Chondrocyte (in vitro differentiated cells): ENCODE measurements at regions not wholly inside any gene's neighbourhood (a gene's known extent, or its start where the extent isn't known, plus 50 kb on each side); places are given as distances from the start of the nearest gene placed in this dataset.
"Not testable (repeated sequence)": the region's sequence is repeated elsewhere in the genome, so short reads cannot be mapped to it uniquely, and the experiment has no call there.

Experiments
- DNase-seq: peaks from one replicate; pipeline ENCODE4 v3.0.0; 2021; ENCODE audit warnings: mixed read lengths, low spot score
- H3K27ac Mint-ChIP-seq: one replicate; pipeline ENCODE4 v1.8.0; 2021; ENCODE audit warnings: mild to moderate bottlenecking, moderate library complexity, mixed read lengths; ENCODE audit not compliant: unreplicated experiment
- H3K27me3 Mint-ChIP-seq: 2 replicates; pipeline ENCODE4 v1.8.0; 2021; ENCODE audit warnings: low read depth, mixed read lengths
- H3K36me3 Mint-ChIP-seq: 2 replicates; pipeline ENCODE4 v1.8.0; 2021; ENCODE audit warnings: low read depth, mixed read lengths
- H3K4me1 Mint-ChIP-seq: 2 replicates; pipeline ENCODE4 v1.8.0; 2021; ENCODE audit warnings: low read depth, mild to moderate bottlenecking, mixed read lengths
- H3K4me3 Mint-ChIP-seq: one replicate; pipeline ENCODE4 v1.8.0; 2021; ENCODE audit warnings: mild to moderate bottlenecking, moderate library complexity, mixed read lengths; ENCODE audit not compliant: unreplicated experiment
- H3K9me3 Mint-ChIP-seq: 2 replicates; pipeline ENCODE4 v1.8.0; 2021; ENCODE audit warnings: low read depth, mixed read lengths
- CTCF ChIP-seq: fragments of 200-600 bp; sonication (generic); IDR thresholded peaks from 2 replicates; pipeline ENCODE4 v1.5.0; 2021; ENCODE audit warnings: antibody characterized with exemption, mild to moderate bottlenecking, moderate library complexity

DNA sequence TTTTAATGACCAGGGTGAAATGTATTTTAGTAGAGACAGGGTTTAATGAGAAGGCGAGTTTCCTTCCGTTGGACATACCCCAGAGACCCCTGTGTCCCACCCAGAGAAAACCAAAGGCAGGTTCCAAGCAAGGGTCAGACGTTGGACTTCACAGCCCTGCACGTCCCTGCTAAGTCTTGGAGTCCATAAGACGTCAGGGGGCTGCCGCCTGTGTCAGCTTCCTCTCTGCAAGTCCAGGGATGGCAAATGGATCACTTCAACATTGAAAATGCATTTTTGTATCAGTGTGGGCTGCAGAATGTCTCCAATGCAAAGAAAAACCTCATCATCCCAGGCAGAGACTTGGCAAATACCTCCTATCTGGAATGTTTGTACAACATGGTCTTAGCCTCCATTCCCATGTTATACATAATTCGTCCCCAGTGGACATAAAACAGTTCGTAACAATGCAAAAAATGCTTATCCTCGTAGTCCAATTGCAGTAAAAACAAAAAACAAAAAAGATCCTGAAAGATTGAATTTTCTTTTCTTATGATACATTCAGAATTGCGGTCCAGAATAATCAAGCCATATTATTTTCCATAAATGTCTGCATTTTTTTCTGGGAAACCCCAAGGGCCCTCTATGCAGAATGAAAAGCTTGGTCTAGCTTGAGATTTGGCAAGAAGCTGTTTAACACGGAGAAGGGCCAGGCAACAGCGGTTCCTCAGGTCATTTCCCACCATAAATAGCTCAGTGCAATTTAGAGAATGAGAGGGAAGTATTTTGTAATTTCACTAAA is 190.9 kb downstream of the SHOX start:
- DNase-seq: no peak
- Mint-ChIP-seq H3K27ac (peak overlapping the region; percentile 81), H3K9me3 (peaks cover 4% of the 10 kb centered on the region), H3K36me3 (peaks cover 1% of the 10 kb centered on the region), H3K4me3 (no peak overlapping the region), H3K4me1 (peaks cover 29% of the 10 kb centered on the region), H3K27me3 (no peaks in the 10 kb centered on the region)
- no peak for TF ChIP-seq CTCF

- TF ChIP-seq CTCF: no peak
- H3K4me3 Mint-ChIP-seq: no peak overlapping the region
- DNase-seq: no peak
- peaks cover 19% of the 10 kb centered on the region for H3K4me1 Mint-ChIP-seq
- H3K27ac Mint-ChIP-seq: no peak overlapping the region
- H3K9me3 Mint-ChIP-seq: peaks cover 8% of the 10 kb centered on the region
- no peaks in the 10 kb centered on the region for H3K27me3 Mint-ChIP-seq
- peaks cover 4% of the 10 kb centered on the region for H3K36me3 Mint-ChIP-seq
These were observed 189.1 kb downstream of the SHOX start for GRCh38 chrX:819684-820083.

GRCh38 chrX:817759-818300 is 187.2 kb downstream of the SHOX start:
- H3K4me3 Mint-ChIP-seq: no peak overlapping the region
- no peak for DNase-seq
- H3K27me3 Mint-ChIP-seq: peaks cover 2% of the 10 kb centered on the region
- peaks cover 8% of the 10 kb centered on the region for H3K9me3 Mint-ChIP-seq
- H3K4me1 Mint-ChIP-seq: peaks cover 15% of the 10 kb centered on the region
- no peak for TF ChIP-seq CTCF
- no peak overlapping the region for H3K27ac Mint-ChIP-seq
- peaks cover 4% of the 10 kb centered on the region for H3K36me3 Mint-ChIP-seq

DNA sequence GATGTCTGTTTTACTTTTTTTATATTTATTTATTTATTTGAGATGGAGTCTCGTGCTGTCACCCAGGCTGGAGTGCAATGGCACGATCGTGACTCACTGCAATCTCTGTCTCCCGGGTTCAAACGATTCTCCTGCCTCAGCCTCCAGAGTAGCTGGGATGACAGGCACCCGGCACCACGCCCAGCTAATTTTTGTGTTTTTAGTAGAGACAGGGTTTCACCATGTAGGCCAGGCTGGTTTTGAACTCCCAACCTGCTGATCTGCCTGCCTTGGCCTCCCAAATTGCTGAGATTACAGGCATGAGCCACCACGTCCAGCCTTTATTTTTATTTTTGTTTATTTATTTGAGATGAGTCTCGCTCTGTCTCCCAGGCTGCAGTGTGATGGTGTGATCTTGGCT is 186.6 kb downstream of the SHOX start:
- not testable (repeated sequence) for DNase-seq, H3K27ac Mint-ChIP-seq, H3K27me3 Mint-ChIP-seq, H3K9me3 Mint-ChIP-seq, H3K36me3 Mint-ChIP-seq, H3K4me3 Mint-ChIP-seq
- H3K4me1 Mint-ChIP-seq: peaks cover 13% of the 10 kb centered on the region

DNA sequence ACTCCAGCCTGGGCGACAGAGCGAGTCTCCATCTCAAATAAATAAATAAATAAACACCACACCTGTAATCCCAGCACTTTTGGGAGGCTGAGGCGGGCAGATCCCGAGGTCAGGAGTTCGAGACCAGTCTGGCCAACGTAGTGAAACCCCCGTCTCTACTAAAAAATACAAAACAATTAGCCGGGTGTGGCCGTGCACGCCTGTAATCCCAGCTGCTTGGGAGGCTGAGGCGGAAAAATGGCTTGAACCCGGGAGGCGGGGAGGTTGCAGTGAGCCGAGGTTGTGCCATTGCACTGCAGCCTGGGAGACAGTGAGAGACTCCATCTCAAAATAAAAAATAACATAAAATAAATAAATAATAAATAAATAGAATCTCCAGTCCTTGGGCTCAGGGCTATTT is 185.8 kb downstream of the SHOX start:
- H3K27me3 Mint-ChIP-seq: peaks cover 2% of the 10 kb centered on the region
- H3K27ac Mint-ChIP-seq: no peak overlapping the region
- H3K36me3 Mint-ChIP-seq: peaks cover 4% of the 10 kb centered on the region
- peaks cover 5% of the 10 kb centered on the region for H3K4me1 Mint-ChIP-seq
- peaks cover 8% of the 10 kb centered on the region for H3K9me3 Mint-ChIP-seq
- no peak overlapping the region for H3K4me3 Mint-ChIP-seq
- TF ChIP-seq CTCF: no peak
- no peak for DNase-seq

- Mint-ChIP-seq H3K4me1 (no peaks in the 10 kb centered on the region), H3K9me3 (peaks cover 3% of the 10 kb centered on the region), H3K36me3 (peaks cover 2% of the 10 kb centered on the region), H3K27me3 (peaks cover 10% of the 10 kb centered on the region), H3K27ac (no peak overlapping the region), H3K4me3 (no peak overlapping the region)
- DNase-seq: no peak
- no peak for TF ChIP-seq CTCF
These were observed 179.6 kb downstream of the SHOX start for GRCh38 chrX:810186-810585.
